ENCODE measurements at regions not wholly inside any gene's neighbourhood (a gene's known extent, or its start where the extent isn't known, plus 50 kb on each side); places are given as distances from the start of the nearest gene placed in this dataset.
"Not testable (repeated sequence)": the region's sequence is repeated elsewhere in the genome, so short reads cannot be mapped to it uniquely, and the experiment has no call there.

- DNase-seq (ENCODE audit: low read depth): no peak
These were observed 509.8 kb downstream of the CSNK1G3 start for GRCh38 chr5:124021776-124022175.

GRCh38 chr5:124021066-124021641 lies 509.2 kb downstream of the CSNK1G3 start:
- no peak for DNase-seq (ENCODE audit: low read depth)

GRCh38 chr5:124017321-124017720 lies 505.3 kb downstream of the CSNK1G3 start:
- not testable (repeated sequence) for DNase-seq (ENCODE audit: low read depth)

DNA sequence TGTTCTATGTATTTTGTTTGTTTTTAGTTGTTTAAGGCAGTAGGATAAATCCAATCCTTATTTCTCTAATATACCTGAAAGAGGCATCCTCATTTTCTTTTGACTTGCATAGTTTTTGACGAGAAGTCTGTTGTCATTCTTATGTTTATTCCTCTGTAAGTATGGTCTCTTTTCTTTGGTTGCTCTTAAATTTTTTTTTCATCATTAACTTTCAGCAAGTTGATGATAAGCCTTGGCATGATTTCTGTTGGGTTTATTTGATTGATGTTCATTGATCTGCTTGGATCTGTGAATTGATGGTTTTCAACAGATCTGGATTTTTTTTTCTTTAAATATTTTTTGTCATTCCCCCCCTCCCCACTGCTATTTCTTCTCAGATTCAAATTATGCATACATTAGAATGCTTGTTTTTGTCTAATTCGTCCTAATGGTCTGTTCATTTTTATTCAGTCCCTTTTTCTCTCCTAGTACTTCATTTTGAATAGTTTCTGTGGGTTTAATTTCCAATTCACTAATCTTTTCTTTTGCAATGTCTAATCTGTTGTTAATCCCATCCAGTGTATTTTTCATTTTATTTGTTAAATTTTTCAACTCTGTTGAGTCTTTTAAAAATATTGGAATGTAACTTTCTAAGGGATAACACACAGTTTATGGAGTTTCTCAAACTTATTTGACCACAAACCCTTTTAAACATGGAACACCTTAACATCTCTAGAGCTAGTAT lies 495.9 kb downstream of the CSNK1G3 start:
- DNase-seq (ENCODE audit: low read depth): no peak

DNA sequence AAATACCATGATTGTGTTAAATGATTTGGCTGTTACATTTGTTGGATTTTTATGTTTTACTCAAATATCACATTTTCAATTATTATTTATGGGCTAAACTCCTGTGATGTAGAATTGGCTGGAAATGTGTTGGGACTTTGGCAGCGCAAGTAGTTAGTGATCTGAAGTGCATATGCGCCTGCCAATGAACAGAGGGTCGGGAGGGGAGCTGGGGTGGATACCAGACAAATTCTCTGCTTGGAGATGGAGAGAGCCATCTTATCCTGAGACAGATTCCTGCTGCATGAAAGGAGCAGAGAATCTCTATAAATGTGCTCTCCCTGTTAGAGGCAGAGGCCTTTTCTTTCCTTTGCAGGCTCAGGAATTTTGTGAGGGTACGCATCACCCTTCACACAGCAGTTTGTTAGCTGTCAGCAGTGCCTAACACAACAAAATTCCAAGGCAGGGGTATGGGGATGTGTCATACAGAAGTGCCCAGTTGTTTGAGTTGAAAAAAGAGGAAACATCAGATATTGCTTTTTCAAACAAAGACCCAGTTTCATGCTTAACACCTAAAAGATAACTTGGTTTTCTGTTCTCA lies 489.1 kb downstream of the CSNK1G3 start:
- DNase-seq (ENCODE audit: low read depth): no peak

GRCh38 chr5:124000538-124000937 lies 488.6 kb downstream of the CSNK1G3 start:
- no peak for DNase-seq (ENCODE audit: low read depth)

DNA sequence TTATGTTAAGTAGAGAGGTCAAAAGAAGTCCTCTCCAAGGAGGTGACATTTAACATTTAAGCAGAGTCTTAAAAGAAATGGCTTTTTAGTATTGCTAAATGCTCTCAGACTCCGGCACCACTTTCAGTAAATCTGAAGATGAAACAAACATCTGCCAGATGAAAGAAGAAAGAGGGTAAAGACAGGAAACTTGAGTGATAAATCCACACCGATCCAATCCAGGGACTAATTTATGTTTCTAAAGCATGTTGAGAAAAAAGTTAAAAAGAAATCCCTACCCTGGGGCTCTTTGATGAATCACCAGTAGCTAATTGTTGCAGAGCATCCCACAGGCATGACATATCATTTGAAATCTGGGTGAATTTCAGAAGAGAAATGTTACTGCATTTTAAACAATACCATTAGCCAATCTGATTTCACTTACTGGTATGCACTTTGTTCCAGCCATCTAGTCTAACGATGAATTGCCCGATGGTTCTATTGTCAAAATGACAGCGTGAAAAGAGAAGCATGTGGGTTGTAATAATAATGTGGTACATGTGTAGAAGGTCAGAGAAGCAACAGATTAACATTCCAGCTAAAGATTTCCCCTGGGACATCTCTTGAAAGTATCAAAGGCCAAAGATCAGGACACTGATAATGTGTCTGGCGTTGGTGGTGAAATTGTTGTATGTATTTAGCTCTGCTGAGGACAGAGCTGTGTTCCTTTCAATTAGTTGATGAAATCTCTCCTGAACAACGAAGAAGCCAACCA lies 485.7 kb downstream of the CSNK1G3 start:
- peak; percentile 38 for DNase-seq (ENCODE audit: low read depth)

- DNase-seq (ENCODE audit: low read depth): no peak
These were observed 485.1 kb downstream of the CSNK1G3 start for GRCh38 chr5:123997064-123997461.

GRCh38 chr5:123992641-123993040 lies 480.7 kb downstream of the CSNK1G3 start:
- no peak for DNase-seq (ENCODE audit: low read depth)

GRCh38 chr5:123987956-123988355 lies 476.0 kb downstream of the CSNK1G3 start:
- no peak for DNase-seq (ENCODE audit: low read depth)

DNA sequence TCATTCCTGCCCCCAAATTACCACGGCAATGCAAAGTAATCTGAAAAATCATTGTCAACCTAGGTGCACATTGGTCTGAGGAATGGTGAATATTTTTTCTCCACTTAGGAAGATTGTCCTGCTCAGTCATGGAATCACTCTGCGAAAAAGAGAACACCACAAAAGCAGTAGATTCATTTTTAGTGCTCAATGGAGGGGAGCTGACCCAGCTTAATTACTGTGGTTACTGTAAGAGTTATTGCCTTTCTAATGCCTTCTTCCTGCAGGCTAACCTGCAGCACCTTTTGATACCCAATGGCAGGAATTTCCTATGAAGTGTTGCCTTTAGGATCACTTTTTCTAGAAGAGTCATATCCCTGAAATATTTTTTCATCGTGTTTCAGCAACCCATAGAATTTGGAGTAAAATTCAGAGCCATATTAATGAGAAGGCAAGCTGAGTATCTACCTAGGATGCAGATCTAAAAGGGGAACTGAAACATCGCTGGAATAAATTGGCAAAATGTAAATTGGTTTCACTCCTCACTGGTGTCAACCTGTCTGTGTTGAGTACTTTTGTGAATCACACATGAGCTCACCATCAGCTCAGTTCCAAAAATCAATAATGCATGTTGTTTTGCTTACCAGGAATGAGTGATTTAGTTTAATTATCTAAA lies 464.5 kb downstream of the CSNK1G3 start:
- no peak for DNase-seq (ENCODE audit: low read depth)

- not testable (repeated sequence) for DNase-seq (ENCODE audit: low read depth)
These were observed 463.5 kb downstream of the CSNK1G3 start for GRCh38 chr5:123975521-123975920.

DNA sequence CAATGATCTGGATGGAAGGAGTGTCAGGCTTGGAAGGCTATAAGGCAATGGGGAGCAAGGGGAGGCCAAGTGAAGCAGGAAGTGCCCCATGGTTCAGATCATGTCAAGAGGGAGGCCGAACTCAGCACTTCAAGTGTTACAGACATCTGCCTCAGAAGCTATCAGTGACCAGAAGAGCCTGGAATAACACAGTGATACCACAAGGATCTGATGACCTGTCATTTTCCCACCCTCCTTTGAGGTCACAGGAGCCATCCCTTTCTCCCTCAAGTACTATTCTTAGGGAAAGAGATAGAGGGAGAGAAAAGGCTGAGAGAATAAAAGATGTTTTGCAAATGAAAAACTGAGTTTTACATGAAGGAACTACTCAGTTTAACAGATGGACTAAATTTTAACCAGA lies 454.8 kb downstream of the CSNK1G3 start:
- no peak for DNase-seq (ENCODE audit: low read depth)

DNA sequence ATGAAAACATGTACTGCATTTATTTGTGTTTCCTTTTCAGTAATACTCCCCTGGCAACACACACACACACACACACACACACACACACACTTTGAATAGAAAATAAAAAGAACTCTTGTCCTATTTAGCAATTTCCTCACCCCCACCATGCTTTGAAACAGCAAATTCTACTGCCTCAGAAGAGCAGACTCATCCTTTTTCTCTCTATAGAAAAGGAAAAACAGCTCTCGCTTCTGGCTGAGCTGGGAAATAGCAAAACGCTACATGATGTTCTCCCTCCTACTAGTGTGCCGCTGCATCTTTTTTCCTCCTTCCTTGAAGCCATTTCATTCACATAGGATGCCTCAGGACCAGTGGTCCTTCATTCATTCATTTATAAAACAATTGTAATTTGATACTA lies 453.6 kb downstream of the CSNK1G3 start:
- DNase-seq (ENCODE audit: low read depth): no peak

DNA sequence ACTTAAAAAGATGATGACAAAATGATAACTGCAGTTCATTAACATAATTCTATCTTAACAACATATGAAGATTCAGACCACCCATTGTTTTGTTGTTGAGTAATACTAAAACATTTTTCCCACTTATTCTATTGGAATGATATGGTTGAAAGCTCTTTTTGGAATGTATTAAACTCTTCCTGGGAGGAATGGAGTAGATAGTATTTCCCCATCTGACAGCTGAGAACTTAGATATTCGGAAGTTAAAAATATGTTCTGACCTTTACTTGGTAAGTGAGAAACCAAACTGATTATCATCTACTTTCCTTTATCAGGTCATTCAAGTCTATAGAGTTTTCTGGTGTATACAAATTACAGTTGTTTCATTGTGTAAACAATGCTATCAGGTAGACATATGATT lies 452.9 kb downstream of the CSNK1G3 start:
- DNase-seq (ENCODE audit: low read depth): no peak

DNA sequence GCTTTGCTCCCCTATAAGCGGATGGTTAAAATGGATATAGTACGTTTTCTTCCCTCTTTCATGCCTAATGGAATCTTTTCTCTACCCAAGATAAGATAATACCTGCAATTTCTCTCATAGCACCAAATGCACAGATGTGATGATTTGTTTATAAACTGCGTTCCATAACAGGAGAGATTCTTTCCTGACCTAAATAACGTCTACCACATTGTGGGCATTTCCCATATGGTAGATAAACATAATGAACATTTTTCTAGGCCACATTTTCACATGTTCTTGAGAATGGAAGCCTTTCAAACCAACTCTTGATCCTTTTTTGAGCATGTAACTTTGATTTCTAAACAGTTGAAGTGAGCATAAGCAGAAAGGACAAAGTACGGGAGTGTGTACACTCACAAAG lies 448.5 kb downstream of the CSNK1G3 start:
- no peak for DNase-seq (ENCODE audit: low read depth)

DNA sequence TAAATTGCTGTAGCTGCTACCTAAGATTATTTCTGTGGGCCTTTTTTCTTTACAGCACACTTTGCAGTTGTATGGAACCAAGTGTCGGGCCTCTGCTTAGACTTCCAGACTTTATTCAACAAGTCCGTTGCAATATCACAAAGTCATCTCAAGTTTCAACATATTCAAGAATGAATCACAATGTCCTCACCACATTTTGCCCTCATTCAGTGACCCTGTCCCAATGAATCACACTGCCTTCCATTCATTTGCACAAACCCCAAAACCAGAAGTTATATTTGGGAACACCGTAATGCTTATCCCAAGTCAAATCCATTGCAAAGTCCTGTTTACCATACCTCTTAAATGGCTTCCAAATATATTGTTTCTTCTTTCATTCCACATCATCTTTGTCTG lies 439.6 kb downstream of the CSNK1G3 start:
- DNase-seq (ENCODE audit: low read depth): peak; percentile 95

- DNase-seq (ENCODE audit: low read depth): no peak
These were observed 439.0 kb downstream of the CSNK1G3 start for GRCh38 chr5:123950701-123951581.

DNA sequence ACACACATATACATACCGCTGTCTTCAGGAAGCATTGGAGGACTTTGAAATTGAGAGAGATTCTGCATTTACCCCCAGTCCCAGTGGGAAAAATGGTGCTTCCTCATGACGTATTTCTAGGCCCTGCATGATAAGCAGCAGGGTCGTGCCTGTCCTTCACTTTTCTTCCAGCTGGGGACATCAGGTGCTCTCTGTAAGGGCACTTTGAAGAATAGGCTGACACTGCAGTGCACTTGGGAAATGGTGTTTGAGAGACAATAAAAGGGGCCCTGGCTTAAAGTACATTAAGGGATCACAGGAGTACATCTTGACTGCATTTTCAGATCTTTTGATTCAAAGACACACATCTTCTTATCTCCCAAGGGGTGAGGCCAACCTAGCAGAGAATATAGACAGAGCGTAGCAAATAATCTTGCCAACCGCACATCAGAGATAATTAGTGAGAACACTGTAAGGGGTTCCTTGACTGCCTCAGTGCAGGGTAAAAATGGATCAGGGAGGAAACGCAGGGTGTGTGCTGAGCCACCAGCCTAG lies 437.9 kb downstream of the CSNK1G3 start:
- DNase-seq (ENCODE audit: low read depth): no peak

DNA sequence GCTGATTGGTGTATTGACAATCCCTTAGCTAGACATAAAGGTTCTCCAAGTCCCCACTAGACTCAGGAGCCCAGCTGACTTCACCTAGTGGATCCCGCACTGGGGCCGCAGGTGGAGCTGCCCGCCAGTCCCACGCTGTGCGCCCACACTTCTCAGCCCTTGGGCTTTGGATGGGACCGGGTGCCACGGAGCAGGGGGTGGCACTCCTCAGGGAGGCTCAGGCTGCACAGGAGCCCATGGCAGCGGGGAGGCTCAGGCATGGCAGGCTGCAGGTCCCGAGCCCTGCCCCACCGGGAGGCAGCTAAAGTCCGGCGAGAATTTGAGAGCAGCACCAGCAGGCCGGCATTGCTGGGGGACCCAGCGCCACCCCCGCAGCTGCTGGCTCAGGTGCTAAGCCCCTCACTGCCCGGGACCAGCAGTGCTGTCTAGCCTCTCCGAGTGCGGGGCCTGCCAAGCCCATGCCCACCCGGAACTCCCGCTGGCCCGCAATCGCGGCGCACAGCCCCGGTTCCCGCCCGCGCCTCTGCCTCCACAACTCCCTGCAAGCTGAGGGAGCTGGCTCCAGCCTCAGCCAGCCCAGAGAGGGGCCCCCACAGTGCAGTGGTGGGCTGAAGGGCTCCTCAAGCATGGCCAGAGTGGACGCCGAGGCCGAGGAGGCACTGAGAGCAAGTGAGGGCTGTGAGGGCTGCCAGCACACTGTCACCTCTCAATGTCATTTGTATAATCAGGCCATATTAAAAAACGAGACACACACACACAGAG lies 437.2 kb downstream of the CSNK1G3 start:
- DNase-seq (ENCODE audit: low read depth): no peak
